Neural progenitor cell (in vitro differentiated cells): ENCODE measurements at regions not wholly inside any gene's neighbourhood (a gene's known extent, or its start where the extent isn't known, plus 50 kb on each side); places are given as distances from the start of the nearest gene placed in this dataset.
"Not testable (repeated sequence)": the region's sequence is repeated elsewhere in the genome, so short reads cannot be mapped to it uniquely, and the experiment has no call there.

Source experiments
- DNase-seq: peaks from one replicate; pipeline ENCODE4 v3.0.0-alpha.2; 2016; ENCODE audit warnings: low spot score
- H2AFZ ChIP-seq: fragments of 200-600 bp; sonication (generic); replicated peaks from 2 replicates; pipeline ENCODE4 v1.6.1; 2016; ENCODE audit warnings: antibody characterized with exemption
- H3F3A ChIP-seq: fragments of 200-600 bp; sonication (generic); 2 replicates; pipeline ENCODE4 v1.6.1; 2016; ENCODE audit warnings: antibody characterized with exemption, low read depth
- H3K27ac ChIP-seq: fragments of 200-600 bp; sonication (generic); 2 replicates; pipeline ENCODE4 v1.5.1; 2016; ENCODE audit warnings: mild to moderate bottlenecking
- H3K27me3 ChIP-seq: fragments of 200-600 bp; sonication (generic); 2 replicates; pipeline ENCODE4 v1.6.1; 2016; ENCODE audit warnings: mild to moderate bottlenecking, moderate library complexity
- H3K36me3 ChIP-seq: fragments of 200-600 bp; sonication (generic); 2 replicates; pipeline ENCODE4 v1.5.1; 2016
- H3K4me1 ChIP-seq: fragments of 200-600 bp; sonication (generic); 2 replicates; pipeline ENCODE4 v1.6.1; 2016; ENCODE audit warnings: mixed run types
- H3K4me2 ChIP-seq: fragments of 200-600 bp; sonication (generic); 2 replicates; pipeline ENCODE4 v1.6.1; 2016
- H3K4me3 ChIP-seq: fragments of 200-600 bp; sonication (generic); 2 replicates; pipeline ENCODE4 v1.5.1; 2016
- H3K79me2 ChIP-seq: fragments of 200-600 bp; sonication (generic); 2 replicates; pipeline ENCODE4 v1.6.1; 2016; ENCODE audit warnings: low read depth
- H3K9ac ChIP-seq: fragments of 200-600 bp; sonication (generic); 2 replicates; pipeline ENCODE4 v1.6.1; 2016
- H3K9me3 ChIP-seq: fragments of 200-600 bp; sonication (generic); 2 replicates; pipeline ENCODE4 v1.5.1; 2016; ENCODE audit warnings: low read depth
- H4K20me1 ChIP-seq: fragments of 200-600 bp; sonication (generic); 2 replicates; pipeline ENCODE4 v1.6.1; 2016; ENCODE audit warnings: low read depth
- H3K27ac Mint-ChIP-seq: 3 replicates; pipeline ENCODE4 v1.8.0; 2021; ENCODE audit warnings: mixed read lengths
- H3K27me3 Mint-ChIP-seq: 2 replicates; pipeline ENCODE4 v1.8.0; 2022; ENCODE audit warnings: low read depth, mild to moderate bottlenecking, inconsistent platforms, moderate library complexity, mixed read lengths; ENCODE audit not compliant: insufficient read depth
- H3K36me3 Mint-ChIP-seq: 3 replicates; pipeline ENCODE4 v1.8.0; 2021; ENCODE audit warnings: mixed read lengths
- H3K4me1 Mint-ChIP-seq: 3 replicates; pipeline ENCODE4 v1.8.0; 2021; ENCODE audit warnings: mixed read lengths
- H3K4me3 Mint-ChIP-seq: 3 replicates; pipeline ENCODE4 v1.8.0; 2021; ENCODE audit warnings: mild to moderate bottlenecking, moderate library complexity, mixed read lengths
- H3K9me3 Mint-ChIP-seq: 3 replicates; pipeline ENCODE4 v1.8.0; 2020; ENCODE audit warnings: mixed read lengths
- EZH2 ChIP-seq: fragments of 200-600 bp; sonication (generic); IDR thresholded peaks from 2 replicates; pipeline ENCODE4 v1.6.1; 2017; ENCODE audit warnings: antibody characterized with exemption, mild to moderate bottlenecking, moderate library complexity
- EZH2phosphoT487 ChIP-seq: fragments of 200-600 bp; sonication (generic); IDR thresholded peaks from 2 replicates; pipeline ENCODE4 v1.6.1; 2017; ENCODE audit warnings: antibody characterized with exemption
- TF ChIP-seq, protein P1 (sequence below): fragments of 200-600 bp; sonication (generic); IDR thresholded peaks from 2 replicates; pipeline ENCODE4 v1.5.1; 2017; ENCODE audit warnings: antibody characterized with exemption, mild to moderate bottlenecking

GRCh38 chr6:144677263-144677662, 392.1 kb downstream of the UTRN start:
- not testable (repeated sequence) for H3K27me3 Mint-ChIP-seq, H2AFZ ChIP-seq, H3K36me3 ChIP-seq, DNase-seq, H3K4me3 ChIP-seq, H3K9me3 ChIP-seq, H3K27ac Mint-ChIP-seq, H3F3A ChIP-seq, H3K4me1 ChIP-seq, H3K79me2 ChIP-seq, H4K20me1 ChIP-seq, H3K4me1 Mint-ChIP-seq, H3K9ac ChIP-seq, H3K27ac ChIP-seq, H3K27me3 ChIP-seq, H3K4me3 Mint-ChIP-seq, H3K36me3 Mint-ChIP-seq, H3K4me2 ChIP-seq
- H3K9me3 Mint-ChIP-seq: peaks cover 19% of the 10 kb centered on the region

- no peaks in the 10 kb centered on the region for H3K4me1 Mint-ChIP-seq
- no peak overlapping the region for H3K4me3 Mint-ChIP-seq
These were observed 393.7 kb downstream of the UTRN start for GRCh38 chr6:144678844-144679243.

DNA sequence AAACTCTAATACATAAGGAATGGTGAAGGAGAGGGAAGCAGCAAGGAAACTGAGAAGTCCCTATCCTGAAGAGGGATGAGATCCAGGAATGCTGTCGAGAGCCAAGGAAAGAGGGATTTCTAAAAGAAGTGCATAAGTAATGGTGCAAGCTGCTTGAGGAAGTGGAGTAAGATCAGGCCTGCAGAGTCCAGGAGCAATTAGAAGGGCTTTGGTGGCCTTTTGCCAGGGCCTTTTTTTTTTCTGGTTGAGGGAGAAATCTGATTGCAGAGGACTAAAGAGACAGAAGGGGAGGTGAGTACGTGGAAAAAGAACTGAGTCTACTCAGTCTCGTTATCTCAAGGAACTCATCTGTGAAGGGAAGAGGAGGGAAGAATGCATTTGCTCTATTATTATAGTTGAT, 396.2 kb downstream of the UTRN start:
- Histone ChIP-seq H3K9ac (no peak overlapping the region), H4K20me1 (no peaks in the 10 kb centered on the region), H3K9me3 (no peaks in the 10 kb centered on the region), H3K27me3 (no peaks in the 10 kb centered on the region), H3K4me2 (no peak overlapping the region), H3K4me1 (no peaks in the 10 kb centered on the region), H2AFZ (no peak overlapping the region), H3K36me3 (no peaks in the 10 kb centered on the region), H3K4me3 (no peak overlapping the region), H3F3A (no peaks in the 10 kb centered on the region), H3K79me2 (no peaks in the 10 kb centered on the region), H3K27ac (no peak overlapping the region)
- peaks cover 16% of the 10 kb centered on the region for H3K36me3 Mint-ChIP-seq
- no peaks in the 10 kb centered on the region for H3K4me1 Mint-ChIP-seq
- no peak overlapping the region for H3K27ac Mint-ChIP-seq
- no peak for DNase-seq
- H3K4me3 Mint-ChIP-seq: no peak overlapping the region
- TF ChIP-seq, protein P1, sequence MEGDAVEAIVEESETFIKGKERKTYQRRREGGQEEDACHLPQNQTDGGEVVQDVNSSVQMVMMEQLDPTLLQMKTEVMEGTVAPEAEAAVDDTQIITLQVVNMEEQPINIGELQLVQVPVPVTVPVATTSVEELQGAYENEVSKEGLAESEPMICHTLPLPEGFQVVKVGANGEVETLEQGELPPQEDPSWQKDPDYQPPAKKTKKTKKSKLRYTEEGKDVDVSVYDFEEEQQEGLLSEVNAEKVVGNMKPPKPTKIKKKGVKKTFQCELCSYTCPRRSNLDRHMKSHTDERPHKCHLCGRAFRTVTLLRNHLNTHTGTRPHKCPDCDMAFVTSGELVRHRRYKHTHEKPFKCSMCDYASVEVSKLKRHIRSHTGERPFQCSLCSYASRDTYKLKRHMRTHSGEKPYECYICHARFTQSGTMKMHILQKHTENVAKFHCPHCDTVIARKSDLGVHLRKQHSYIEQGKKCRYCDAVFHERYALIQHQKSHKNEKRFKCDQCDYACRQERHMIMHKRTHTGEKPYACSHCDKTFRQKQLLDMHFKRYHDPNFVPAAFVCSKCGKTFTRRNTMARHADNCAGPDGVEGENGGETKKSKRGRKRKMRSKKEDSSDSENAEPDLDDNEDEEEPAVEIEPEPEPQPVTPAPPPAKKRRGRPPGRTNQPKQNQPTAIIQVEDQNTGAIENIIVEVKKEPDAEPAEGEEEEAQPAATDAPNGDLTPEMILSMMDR: no peak
- TF ChIP-seq EZH2phosphoT487 (no peak), EZH2 (no peak)
- peaks cover 5% of the 10 kb centered on the region for H3K9me3 Mint-ChIP-seq
- H3K27me3 Mint-ChIP-seq: peaks cover 2% of the 10 kb centered on the region

More at GRCh38 chr6:144678844-144679243, 393.7 kb downstream of the UTRN start:
- no peaks in the 10 kb centered on the region for H3K27me3 ChIP-seq
- peaks cover 1% of the 10 kb centered on the region for H3K9me3 ChIP-seq
- no peak overlapping the region for H3K27ac ChIP-seq
- H3K4me2 ChIP-seq: no peak overlapping the region
- TF ChIP-seq, protein P1: no peak
- no peak for TF ChIP-seq EZH2phosphoT487
- no peak for TF ChIP-seq EZH2
- no peaks in the 10 kb centered on the region for H3K36me3 ChIP-seq
- H3K79me2 ChIP-seq: peaks cover 2% of the 10 kb centered on the region
- Mint-ChIP-seq H3K9me3 (peaks cover 9% of the 10 kb centered on the region), H3K27ac (no peak overlapping the region), H3K27me3 (peaks cover 5% of the 10 kb centered on the region), H3K36me3 (peaks cover 14% of the 10 kb centered on the region)
- no peak overlapping the region for H2AFZ ChIP-seq
- no peaks in the 10 kb centered on the region for H3K4me1 ChIP-seq
- H3K4me3 ChIP-seq: no peak overlapping the region
- no peaks in the 10 kb centered on the region for H3F3A ChIP-seq
- no peak overlapping the region for H3K9ac ChIP-seq
- no peak for DNase-seq
- no peaks in the 10 kb centered on the region for H4K20me1 ChIP-seq

- Mint-ChIP-seq H3K9me3 (peaks cover 14% of the 10 kb centered on the region), H3K27me3 (peaks cover 2% of the 10 kb centered on the region), H3K4me1 (no peaks in the 10 kb centered on the region), H3K36me3 (peaks cover 16% of the 10 kb centered on the region), H3K4me3 (no peak overlapping the region), H3K27ac (no peak overlapping the region)
- no peaks in the 10 kb centered on the region for H3K79me2 ChIP-seq
- no peaks in the 10 kb centered on the region for H3F3A ChIP-seq
- no peak for TF ChIP-seq EZH2
- no peak for TF ChIP-seq EZH2phosphoT487
- TF ChIP-seq, protein P1: no peak
- H4K20me1 ChIP-seq: no peaks in the 10 kb centered on the region
- H3K9ac ChIP-seq: no peak overlapping the region
- no peaks in the 10 kb centered on the region for H3K9me3 ChIP-seq
- H3K4me1 ChIP-seq: no peaks in the 10 kb centered on the region
- H3K27me3 ChIP-seq: no peaks in the 10 kb centered on the region
- H3K4me3 ChIP-seq: no peak overlapping the region
- no peak overlapping the region for H3K27ac ChIP-seq
- H2AFZ ChIP-seq: no peak overlapping the region
- no peak overlapping the region for H3K4me2 ChIP-seq
- no peak for DNase-seq
- H3K36me3 ChIP-seq: no peaks in the 10 kb centered on the region
These were observed 398.3 kb downstream of the UTRN start for GRCh38 chr6:144683216-144684070.
